H9 (cell line): ENCODE measurements at regions not wholly inside any gene's neighbourhood (a gene's known extent, or its start where the extent isn't known, plus 50 kb on each side); places are given as distances from the start of the nearest gene placed in this dataset.

Experiments used
- DNase-seq: peaks from one replicate; pipeline ENCODE4 v3.0.0-alpha.2; 2017
- H2AFZ ChIP-seq: one replicate; pipeline ENCODE4 v1.6.1; 2013; ENCODE audit warnings: mild to moderate bottlenecking, low read length, control low read depth, moderate library complexity
- H2AK5ac ChIP-seq: 2 replicates; pipeline ENCODE4 v1.6.1; 2013; ENCODE audit warnings: low read length, control low read depth, mixed read lengths; ENCODE audit not compliant: insufficient read length
- H2BK120ac ChIP-seq: one replicate; pipeline ENCODE4 v1.6.1; 2013; ENCODE audit warnings: low read depth, mild to moderate bottlenecking, low read length, control low read depth, inconsistent platforms; ENCODE audit not compliant: poor library complexity, severe bottlenecking
- H2BK12ac ChIP-seq: 2 replicates; pipeline ENCODE4 v1.6.1; 2013; ENCODE audit warnings: low read length, control low read depth, mixed read lengths, low read depth; ENCODE audit not compliant: insufficient read length
- H2BK15ac ChIP-seq: 2 replicates; pipeline ENCODE4 v1.6.1; 2013; ENCODE audit warnings: low read depth, low read length, control low read depth
- H2BK20ac ChIP-seq: one replicate; pipeline ENCODE4 v1.6.1; 2013; ENCODE audit warnings: low read depth, mild to moderate bottlenecking, low read length, control low read depth, inconsistent platforms; ENCODE audit not compliant: poor library complexity, severe bottlenecking
- H2BK5ac ChIP-seq: 2 replicates; pipeline ENCODE4 v1.6.1; 2013; ENCODE audit warnings: low read length, control low read depth, mixed read lengths; ENCODE audit not compliant: insufficient read length
- H3K14ac ChIP-seq: 2 replicates; pipeline ENCODE4 v1.6.1; 2013; ENCODE audit warnings: low read length, control low read depth; ENCODE audit not compliant: insufficient read depth
- H3K18ac ChIP-seq: 2 replicates; pipeline ENCODE4 v1.6.1; 2013; ENCODE audit warnings: low read depth, mild to moderate bottlenecking, mixed read lengths, low read length, control low read depth; ENCODE audit not compliant: insufficient read length
- H3K23ac ChIP-seq: 2 replicates; pipeline ENCODE4 v1.6.1; 2013; ENCODE audit warnings: low read length, control low read depth, mixed read lengths, low read depth; ENCODE audit not compliant: insufficient read length
- H3K23me2 ChIP-seq: 2 replicates; pipeline ENCODE4 v1.6.1; 2013; ENCODE audit warnings: low read depth, mild to moderate bottlenecking, mixed read lengths, low read length, control low read depth; ENCODE audit not compliant: insufficient read length, poor library complexity, severe bottlenecking
- H3K27ac ChIP-seq: 2 replicates; pipeline ENCODE4 v1.5.1; 2013; ENCODE audit warnings: low read length, control low read depth, mixed read lengths, low read depth; ENCODE audit not compliant: insufficient read length
- H3K27me3 ChIP-seq: 2 replicates; pipeline ENCODE4 v1.6.1; 2013; ENCODE audit warnings: low read length, control low read depth, inconsistent platforms; ENCODE audit not compliant: insufficient read depth
- H3K4ac ChIP-seq: 2 replicates; pipeline ENCODE4 v1.6.1; 2013; ENCODE audit warnings: low read depth, mild to moderate bottlenecking, control low read depth, inconsistent platforms, low read length, moderate library complexity
- H3K4me1 ChIP-seq: 2 replicates; pipeline ENCODE4 v1.6.1; 2013; ENCODE audit warnings: low read length, control low read depth, inconsistent platforms; ENCODE audit not compliant: insufficient read depth
- H3K4me2 ChIP-seq: 2 replicates; pipeline ENCODE4 v1.6.1; 2013; ENCODE audit warnings: low read length, control low read depth, mixed read lengths; ENCODE audit not compliant: insufficient read length, insufficient read depth
- H3K56ac ChIP-seq: 2 replicates; pipeline ENCODE4 v1.6.1; 2013; ENCODE audit warnings: low read depth, mild to moderate bottlenecking, mixed read lengths, low read length, control low read depth; ENCODE audit not compliant: insufficient read length
- H3K79me1 ChIP-seq: 2 replicates; pipeline ENCODE4 v1.6.1; 2013; ENCODE audit warnings: low read depth, mild to moderate bottlenecking, moderate library complexity, low read length, control low read depth, inconsistent platforms; ENCODE audit not compliant: insufficient read depth, poor library complexity, severe bottlenecking
- H3K79me2 ChIP-seq: 2 replicates; pipeline ENCODE4 v1.6.1; 2013; ENCODE audit warnings: low read length, control low read depth, inconsistent platforms; ENCODE audit not compliant: insufficient read depth
- H3K9ac ChIP-seq: 2 replicates; pipeline ENCODE4 v1.6.1; 2013; ENCODE audit warnings: low read length, control low read depth, mixed read lengths; ENCODE audit not compliant: insufficient read length; ENCODE audit errors: extremely low read depth
- H3K9me3 ChIP-seq: one replicate; pipeline ENCODE4 v1.6.1; 2013; ENCODE audit warnings: low read depth, low read length, inconsistent platforms; ENCODE audit not compliant: control insufficient read depth
- H3T11ph ChIP-seq: one replicate; pipeline ENCODE4 v1.6.1; 2013; ENCODE audit warnings: mild to moderate bottlenecking, low read length, control low read depth, inconsistent platforms
- H4K20me1 ChIP-seq: one replicate; pipeline ENCODE4 v1.6.1; 2013; ENCODE audit not compliant: control insufficient read depth, insufficient read length, insufficient read depth
- H4K5ac ChIP-seq: 2 replicates; pipeline ENCODE4 v1.6.1; 2013; ENCODE audit warnings: low read depth, mild to moderate bottlenecking, mixed read lengths, low read length, control low read depth; ENCODE audit not compliant: insufficient read length
- H4K8ac ChIP-seq: replicated peaks from 2 replicates; pipeline ENCODE4 v1.6.1; 2013; ENCODE audit warnings: low read length, control low read depth, mixed read lengths, low read depth; ENCODE audit not compliant: insufficient read length
- H4K91ac ChIP-seq: 2 replicates; pipeline ENCODE4 v1.6.1; 2013; ENCODE audit warnings: low read depth, mild to moderate bottlenecking, moderate library complexity, mixed read lengths, low read length, control low read depth; ENCODE audit not compliant: insufficient read length
- H3K27ac Mint-ChIP-seq, 3 experiments: 2 replicates in 2 of 3; 3 replicates in 1 of 3; pipeline ENCODE4 v1.8.0; 2020 to 2021; ENCODE audit warnings: mixed read lengths in 3 of 3, mild to moderate bottlenecking in 1 of 3, moderate library complexity in 1 of 3
- H3K27me3 Mint-ChIP-seq: 2 replicates; pipeline ENCODE4 v1.8.0; 2021; ENCODE audit warnings: low read depth, mild to moderate bottlenecking, moderate library complexity, mixed read lengths
- H3K36me3 Mint-ChIP-seq, 3 experiments: 2 replicates in 2 of 3; 3 replicates in 1 of 3; pipeline ENCODE4 v1.8.0; 2020 to 2021; ENCODE audit warnings: low read depth in 3 of 3, mixed read lengths in 3 of 3; ENCODE audit not compliant: insufficient read depth in 1 of 3
- H3K4me1 Mint-ChIP-seq, 2 experiments: 2 replicates each; pipeline ENCODE4 v1.8.0; 2020; ENCODE audit warnings: mixed read lengths in 2 of 2
- H3K4me3 Mint-ChIP-seq, 2 experiments: 2 replicates in 1 of 2; 3 replicates in 1 of 2; pipeline ENCODE4 v1.8.0; 2020 to 2021; ENCODE audit warnings: mild to moderate bottlenecking in 2 of 2, mixed read lengths in 2 of 2, moderate library complexity in 1 of 2
- H3K9me3 Mint-ChIP-seq, 2 experiments: 2 replicates in 1 of 2; 3 replicates in 1 of 2; pipeline ENCODE4 v1.8.0; 2020; ENCODE audit warnings: mild to moderate bottlenecking in 2 of 2, mixed read lengths in 2 of 2, moderate library complexity in 1 of 2
- CTCF ChIP-seq: fragments of 200-600 bp; sonication (generic); conservative IDR thresholded peaks from 3 replicates; pipeline ENCODE4 v1.8.0; 2021; ENCODE audit warnings: antibody characterized with exemption, mild to moderate bottlenecking
- WGBS: extraction: QIAGEN DNeasy Blood & Tissue Kit; methylation state at CpG from one replicate; pipeline ENCODE4 v1.1.7; 2013; ENCODE audit warnings: missing lambda C conversion rate, low lambda C conversion rate, mixed read lengths; ENCODE audit not compliant: insufficient read length; ENCODE audit errors: extremely low coverage; 5-methylcytosine and 5-hydroxymethylcytosine counted together

GRCh38 chr3:106036696-106037095 is 167.9 kb upstream of the CBLB start:
- no peak overlapping the region for H3K4me2 ChIP-seq
- H2BK20ac ChIP-seq: no peak overlapping the region
- no peak overlapping the region for H2BK15ac ChIP-seq
- H3K9ac ChIP-seq: no peak overlapping the region
- Mint-ChIP-seq H3K9me3 (no peaks in the 10 kb centered on the region; a peak in 3 of 5 replicates), H3K4me3 (no peak overlapping the region), H3K27ac (no peak overlapping the region), H3K4me1 (no peaks in the 10 kb centered on the region), H3K27me3 (no peaks in the 10 kb centered on the region), H3K36me3 (no peaks in the 10 kb centered on the region)
- H3K23me2 ChIP-seq: no peaks in the 10 kb centered on the region
- H4K20me1 ChIP-seq: no peaks in the 10 kb centered on the region
- no peak overlapping the region for H2BK120ac ChIP-seq
- no peak overlapping the region for H4K91ac ChIP-seq
- no peaks in the 10 kb centered on the region for H3K9me3 ChIP-seq
- no peak overlapping the region for H2BK12ac ChIP-seq
- H3K4me1 ChIP-seq: no peaks in the 10 kb centered on the region
- H4K8ac ChIP-seq: no peak overlapping the region
- no peak overlapping the region for H3K23ac ChIP-seq
- no peaks in the 10 kb centered on the region for H3K79me1 ChIP-seq
- no peak overlapping the region for H2AK5ac ChIP-seq
- WGBS: no CpG with 5 or more reads among the region's 1 CpG
- no peak overlapping the region for H3K4ac ChIP-seq
- no peak overlapping the region for H3K18ac ChIP-seq
- no peak overlapping the region for H3K14ac ChIP-seq
- no peak overlapping the region for H4K5ac ChIP-seq
- TF ChIP-seq CTCF: no peak
- DNase-seq: no peak
- H2AFZ ChIP-seq: no peak overlapping the region
- no peak overlapping the region for H3K27ac ChIP-seq
- H3K27me3 ChIP-seq: no peaks in the 10 kb centered on the region
- H2BK5ac ChIP-seq: no peak overlapping the region
- H3K56ac ChIP-seq: no peak overlapping the region
- H3K79me2 ChIP-seq: no peaks in the 10 kb centered on the region
- no peak overlapping the region for H3T11ph ChIP-seq
